IMR-90 (cell line): ENCODE measurements at regions not wholly inside any gene's neighbourhood (a gene's known extent, or its start where the extent isn't known, plus 50 kb on each side); places are given as distances from the start of the nearest gene placed in this dataset.

ENCODE experiments used
- CTCF ChIP-seq: conservative IDR thresholded peaks from 2 replicates; pipeline ENCODE4 v1.5.1; 2012; ENCODE audit warnings: mild to moderate bottlenecking, low read depth, low read length, improper control_type of control experiment
- RFX5 ChIP-seq: IDR thresholded peaks from 2 replicates; pipeline ENCODE4 v1.8.0; 2012; ENCODE audit warnings: low read depth, mild to moderate bottlenecking, low read length, moderate library complexity

- no peak for TF ChIP-seq RFX5
- TF ChIP-seq CTCF: no peak
These were observed 591.0 kb downstream of the ANKRD50 start for GRCh38 chr4:124121461-124121971.
